ENCODE measurements at regions not wholly inside any gene's neighbourhood (a gene's known extent, or its start where the extent isn't known, plus 50 kb on each side); places are given as distances from the start of the nearest gene placed in this dataset.

- no peak overlapping the region for H3K27ac Mint-ChIP-seq
- no peak for ATAC-seq
- no peak overlapping the region for H3K4me3 Mint-ChIP-seq
- no peaks in the 10 kb centered on the region for H3K4me1 Mint-ChIP-seq (ENCODE audit: low read depth)
- ChIA-PET POLR2A (no interaction called here), CTCF (no interaction called here)
- no peaks in the 10 kb centered on the region for H3K9me3 Mint-ChIP-seq
- intact Hi-C loops (cut with micrococcal nuclease): no loop called here
- DNase-seq: no peak
- H3K27me3 Mint-ChIP-seq: no peaks in the 10 kb centered on the region
- no peaks in the 10 kb centered on the region for H3K36me3 Mint-ChIP-seq (ENCODE audit: low read depth)
- TF ChIP-seq CTCF (IDR thresholded peaks at IDR 0.05): no peak
Measured at GRCh38 chr9:103068753-103069152, 73.6 kb downstream of the CYLC2 start.

- ChIA-PET CTCF (no interaction called here), POLR2A (no interaction called here)
- ATAC-seq (no peak), DNase-seq (no peak)
- intact Hi-C loops (cut with micrococcal nuclease): no loop called here
- TF ChIP-seq CTCF (IDR thresholded peaks at IDR 0.05): no peak
- Mint-ChIP-seq H3K4me3 (no peak overlapping the region), H3K27me3 (no peaks in the 10 kb centered on the region), H3K9me3 (peaks cover 9% of the 10 kb centered on the region), H3K36me3 (ENCODE audit: low read depth) (no peaks in the 10 kb centered on the region), H3K4me1 (ENCODE audit: low read depth) (no peaks in the 10 kb centered on the region), H3K27ac (no peak overlapping the region)
Measured at GRCh38 chr9:103078581-103078980, 83.4 kb downstream of the CYLC2 start.

GRCh38 chr9:103082494-103082893 lies 87.4 kb downstream of the CYLC2 start:
- Mint-ChIP-seq H3K36me3 (ENCODE audit: low read depth) (no peaks in the 10 kb centered on the region), H3K4me1 (ENCODE audit: low read depth) (no peaks in the 10 kb centered on the region), H3K4me3 (no peak overlapping the region), H3K27me3 (no peaks in the 10 kb centered on the region), H3K27ac (no peak overlapping the region), H3K9me3 (peaks cover 5% of the 10 kb centered on the region)
- no peak for ATAC-seq
- no peak for DNase-seq
- no peak for TF ChIP-seq CTCF (IDR thresholded peaks at IDR 0.05)
- ChIA-PET POLR2A (no interaction called here), CTCF (no interaction called here)
- intact Hi-C loops (cut with micrococcal nuclease): no loop called here

GRCh38 chr9:103089357-103089756 lies 94.2 kb downstream of the CYLC2 start:
- ChIA-PET POLR2A (no interaction called here), CTCF (no interaction called here)
- H3K4me3 Mint-ChIP-seq: no peak overlapping the region
- no peaks in the 10 kb centered on the region for H3K27me3 Mint-ChIP-seq
- no peaks in the 10 kb centered on the region for H3K36me3 Mint-ChIP-seq (ENCODE audit: low read depth)
- TF ChIP-seq CTCF (IDR thresholded peaks at IDR 0.05): no peak
- ATAC-seq (no peak), DNase-seq (no peak)
- intact Hi-C loops (cut with micrococcal nuclease): no loop called here
- H3K9me3 Mint-ChIP-seq: peaks cover 2% of the 10 kb centered on the region
- H3K4me1 Mint-ChIP-seq (ENCODE audit: low read depth): no peaks in the 10 kb centered on the region
- no peak overlapping the region for H3K27ac Mint-ChIP-seq

- Mint-ChIP-seq H3K9me3 (peaks cover 11% of the 10 kb centered on the region), H3K4me1 (ENCODE audit: low read depth) (no peaks in the 10 kb centered on the region), H3K4me3 (no peak overlapping the region), H3K27ac (no peak overlapping the region), H3K27me3 (no peaks in the 10 kb centered on the region), H3K36me3 (ENCODE audit: low read depth) (no peaks in the 10 kb centered on the region)
- intact Hi-C loops (cut with micrococcal nuclease): no loop called here
- ChIA-PET CTCF (no interaction called here), POLR2A (no interaction called here)
- ATAC-seq: no peak
- DNase-seq: no peak
- no peak for TF ChIP-seq CTCF (IDR thresholded peaks at IDR 0.05)
Measured at GRCh38 chr9:103104101-103104500, 109.0 kb downstream of the CYLC2 start.
